Middle frontal gyrus (tissue), 1 donor: ENCODE measurements at regions not wholly inside any gene's neighbourhood (a gene's known extent, or its start where the extent isn't known, plus 50 kb on each side); places are given as distances from the start of the nearest gene placed in this dataset.
"Not testable (repeated sequence)": the region's sequence is repeated elsewhere in the genome, so short reads cannot be mapped to it uniquely, and the experiment has no call there.

Experiments
- DNase-seq: peaks from one replicate; pipeline ENCODE4 v3.0.0-alpha.2; 2015; ENCODE audit warnings: low spot score; ENCODE audit errors: extremely low spot score

GRCh38 chr6:21912151-21912832, 318.7 kb downstream of the SOX4 start:
- no peak for DNase-seq

DNA sequence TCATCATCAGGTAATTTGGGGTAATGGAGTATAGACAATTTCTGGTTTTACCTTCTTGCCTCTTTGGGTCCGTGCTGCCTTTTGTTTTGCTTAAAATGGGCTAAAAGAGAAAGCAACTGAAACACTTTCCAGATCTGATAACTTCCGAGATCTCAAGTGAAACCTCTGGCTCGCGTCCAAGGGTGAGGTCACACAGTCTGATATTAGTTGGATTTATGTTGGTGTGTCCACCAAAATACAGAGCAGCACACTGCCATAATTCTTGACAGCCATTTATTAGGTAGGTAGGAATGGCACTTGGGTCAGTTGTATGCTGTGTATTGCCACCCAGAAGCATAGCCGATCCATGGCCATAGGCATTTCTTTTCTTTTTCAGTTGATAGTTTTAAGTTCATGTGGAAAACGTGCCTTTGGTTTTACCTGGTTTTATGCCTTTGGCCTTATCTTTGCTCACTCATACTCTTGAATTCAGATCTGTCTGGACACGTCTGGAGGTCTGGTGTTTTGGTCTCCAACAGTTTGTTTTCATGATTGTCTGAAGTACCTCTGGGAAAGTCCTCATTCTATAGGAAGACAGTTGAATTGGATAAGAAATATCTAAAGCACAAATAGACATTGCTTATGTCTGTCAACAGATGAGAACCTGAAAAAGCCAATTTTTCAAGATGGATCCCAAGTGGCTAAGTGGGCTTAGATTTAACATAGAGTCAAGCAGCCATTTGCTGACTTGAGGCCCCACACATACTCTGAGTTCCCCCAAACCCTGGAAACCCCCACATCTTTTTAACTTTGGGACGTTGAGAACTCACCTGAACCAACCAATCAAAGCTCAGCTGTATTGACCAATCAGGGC, 320.8 kb downstream of the SOX4 start:
- DNase-seq, result no peak

DNA sequence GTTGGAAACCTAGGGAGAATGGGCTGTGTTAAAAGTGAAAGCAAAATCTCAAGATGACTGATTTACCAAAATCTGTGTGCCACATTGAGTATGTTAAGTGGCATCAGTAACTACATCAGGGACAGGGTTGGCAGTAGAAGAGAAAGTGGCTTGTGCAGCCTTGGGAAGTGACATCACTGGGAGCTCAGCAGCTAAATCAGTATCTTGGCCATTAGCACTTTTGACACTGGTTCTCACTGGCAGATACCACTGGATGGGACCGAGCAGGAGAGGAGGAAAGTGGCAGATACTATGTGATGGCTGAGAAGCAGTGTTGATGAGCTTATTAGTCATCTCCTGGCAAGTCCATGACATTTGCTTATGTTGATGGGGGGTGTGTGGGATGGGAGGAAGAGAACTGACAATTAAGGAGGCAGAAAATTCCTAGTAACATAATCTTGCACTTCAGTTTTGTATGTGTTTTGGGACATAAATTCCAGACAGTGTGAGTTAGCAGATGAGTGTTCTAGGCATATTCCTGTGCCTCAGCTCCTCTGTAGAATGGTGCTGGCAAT, 322.2 kb downstream of the SOX4 start:
- DNase-seq, result no peak

DNA sequence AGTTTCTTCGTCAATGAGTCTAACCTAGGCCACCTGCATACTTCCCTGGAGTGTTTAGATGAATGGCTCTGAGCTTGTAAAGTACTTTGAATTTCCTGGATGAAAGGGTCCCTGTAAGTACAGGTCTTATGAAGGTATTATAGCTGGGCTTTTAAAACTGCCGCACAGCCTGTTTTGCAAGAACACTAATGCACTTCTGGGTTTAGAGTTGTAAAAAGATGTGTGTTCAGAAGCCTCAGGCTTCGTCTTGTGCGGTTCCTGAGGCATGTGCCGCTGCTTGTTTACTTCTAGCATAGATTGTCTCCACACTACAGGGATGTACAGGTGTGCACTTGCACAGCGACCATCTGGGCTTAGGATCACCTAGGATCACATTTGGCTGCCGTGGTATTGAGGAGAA, 324.5 kb downstream of the SOX4 start:
- no peak for DNase-seq

- DNase-seq, result no peak
Measured at GRCh38 chr6:21918666-21919065, 325.1 kb downstream of the SOX4 start.

DNA sequence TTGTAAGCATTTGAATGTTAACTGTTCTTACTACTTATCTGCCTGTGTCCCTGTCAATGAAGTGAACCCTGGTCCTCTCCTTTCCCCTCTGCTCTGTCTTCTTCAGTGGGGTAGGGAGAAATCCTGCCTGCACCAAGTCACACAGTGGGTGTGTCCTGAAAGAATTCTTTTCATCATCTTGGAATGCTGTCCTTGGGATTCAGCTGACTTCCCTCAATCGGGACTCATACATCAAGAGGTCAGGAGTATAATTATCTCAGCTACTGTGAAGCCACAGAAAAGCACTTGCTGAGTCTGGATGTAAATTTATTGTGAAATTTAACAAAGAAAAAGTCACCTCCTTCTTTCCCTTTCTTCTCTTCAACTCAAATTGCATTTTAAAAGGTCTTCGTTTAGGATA, 328.5 kb downstream of the SOX4 start:
- no peak for DNase-seq

DNA sequence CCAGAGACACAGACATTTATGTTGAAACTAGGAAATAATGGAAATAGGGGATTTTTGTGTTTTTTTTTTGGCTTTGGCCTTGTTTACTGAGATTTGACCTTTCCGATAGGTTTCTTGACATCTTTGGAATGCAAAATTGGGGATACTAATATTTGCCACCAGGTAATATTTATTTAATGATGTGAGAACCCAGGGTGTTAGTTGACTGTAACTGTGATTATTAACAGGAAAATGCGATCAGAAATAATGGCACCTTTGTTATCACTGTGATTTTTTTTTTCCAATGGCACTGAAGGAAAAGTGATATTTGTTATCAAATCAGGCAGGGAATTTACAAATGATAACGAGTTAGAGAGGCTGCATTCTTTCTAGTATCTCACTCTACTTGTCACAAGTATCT, 330.5 kb downstream of the SOX4 start:
- no peak for DNase-seq

GRCh38 chr6:21928827-21929226, 335.3 kb downstream of the SOX4 start:
- no peak for DNase-seq

GRCh38 chr6:21931641-21932335, 338.2 kb downstream of the SOX4 start:
- no peak for DNase-seq

DNA sequence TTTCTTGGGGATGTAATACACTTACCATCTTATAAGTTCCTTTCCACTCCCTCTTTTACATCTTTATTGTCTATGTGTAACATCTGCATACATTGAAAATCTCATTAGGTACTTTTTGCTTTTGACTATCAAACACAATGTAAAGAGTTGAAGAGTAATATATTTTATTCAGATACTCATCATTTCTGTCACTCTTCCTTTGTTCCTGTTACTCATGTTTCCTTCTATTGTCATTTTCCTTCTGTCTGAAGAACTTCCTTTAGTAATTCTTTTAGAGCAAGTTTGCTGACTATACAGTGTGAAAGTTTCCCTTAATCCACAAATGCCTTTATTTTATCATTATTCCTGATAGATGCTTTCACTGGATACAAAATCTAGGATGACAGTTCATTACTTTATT, 339.8 kb downstream of the SOX4 start:
- no peak for DNase-seq

GRCh38 chr6:21935142-21935541, 341.6 kb downstream of the SOX4 start:
- DNase-seq, result no peak

- DNase-seq, result no peak
Measured at GRCh38 chr6:21935561-21936028, 342.0 kb downstream of the SOX4 start.

DNA sequence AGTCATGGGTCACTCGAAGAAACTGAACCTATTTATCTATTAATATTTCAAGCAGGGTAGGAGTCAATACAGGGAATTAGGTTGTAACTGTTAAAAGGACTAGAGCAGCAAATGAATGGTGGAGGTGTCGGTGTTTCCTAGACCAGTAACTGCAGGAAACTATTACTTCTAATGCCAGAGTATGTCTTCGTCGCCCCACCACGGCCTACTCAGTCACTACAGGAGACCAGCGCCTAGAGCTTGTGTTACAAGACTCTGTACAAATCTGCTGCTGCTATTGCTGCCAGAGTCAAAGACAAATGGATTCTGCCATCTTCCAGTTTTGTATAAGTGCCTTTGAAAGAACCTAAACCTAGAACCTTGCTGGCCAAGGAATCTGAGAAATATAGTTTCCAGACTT, 343.9 kb downstream of the SOX4 start:
- no peak for DNase-seq

DNA sequence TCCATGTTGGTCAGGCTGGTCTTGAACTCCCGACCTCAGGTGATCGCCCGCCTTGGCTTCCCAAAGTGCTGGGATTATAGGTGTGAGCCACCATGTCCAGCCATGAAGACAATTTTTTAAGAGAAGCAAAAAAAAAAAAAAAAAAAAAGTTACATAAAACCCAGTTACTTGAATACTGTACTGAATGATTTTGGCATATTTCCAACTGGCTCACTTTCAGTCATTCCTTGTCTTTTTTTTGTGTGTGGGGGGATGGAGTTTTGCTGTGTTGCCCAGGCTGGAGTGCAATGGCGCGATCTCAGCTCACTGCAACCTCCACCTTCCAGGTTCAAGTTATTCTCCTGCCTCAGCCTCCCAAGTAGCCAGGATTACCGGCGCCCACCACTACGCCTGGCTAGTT, 345.5 kb downstream of the SOX4 start:
- DNase-seq, result not testable (repeated sequence)

- no peak for DNase-seq
Measured at GRCh38 chr6:21941926-21942325, 348.4 kb downstream of the SOX4 start.

- DNase-seq, result no peak
Measured at GRCh38 chr6:21942897-21943296, 349.3 kb downstream of the SOX4 start.

- DNase-seq, result no peak
Measured at GRCh38 chr6:21946298-21946783, 350.5 kb downstream of the PRL start.

DNA sequence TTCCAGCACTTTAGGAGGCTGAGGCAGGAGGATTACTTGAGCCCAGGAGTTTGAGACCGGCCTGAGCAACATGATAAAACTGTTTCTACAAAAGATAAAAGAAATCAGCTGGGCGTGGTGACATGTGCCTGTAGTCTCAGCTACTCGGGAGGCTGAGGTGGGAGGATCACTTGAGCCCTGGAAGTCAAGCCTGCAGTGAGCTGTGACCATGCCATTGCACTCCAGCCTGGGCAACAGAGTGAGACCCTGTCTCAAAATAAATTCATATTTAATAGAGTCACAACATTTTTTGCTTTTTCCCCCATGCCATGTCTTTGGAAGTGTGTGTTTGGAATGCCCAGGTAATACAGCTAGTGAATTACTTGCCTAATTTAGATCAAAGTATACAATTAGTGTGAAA, 349.6 kb downstream of the PRL start:
- DNase-seq, result not testable (repeated sequence)

- no peak for DNase-seq
Measured at GRCh38 chr6:21947731-21948386, 349.0 kb downstream of the PRL start.

DNA sequence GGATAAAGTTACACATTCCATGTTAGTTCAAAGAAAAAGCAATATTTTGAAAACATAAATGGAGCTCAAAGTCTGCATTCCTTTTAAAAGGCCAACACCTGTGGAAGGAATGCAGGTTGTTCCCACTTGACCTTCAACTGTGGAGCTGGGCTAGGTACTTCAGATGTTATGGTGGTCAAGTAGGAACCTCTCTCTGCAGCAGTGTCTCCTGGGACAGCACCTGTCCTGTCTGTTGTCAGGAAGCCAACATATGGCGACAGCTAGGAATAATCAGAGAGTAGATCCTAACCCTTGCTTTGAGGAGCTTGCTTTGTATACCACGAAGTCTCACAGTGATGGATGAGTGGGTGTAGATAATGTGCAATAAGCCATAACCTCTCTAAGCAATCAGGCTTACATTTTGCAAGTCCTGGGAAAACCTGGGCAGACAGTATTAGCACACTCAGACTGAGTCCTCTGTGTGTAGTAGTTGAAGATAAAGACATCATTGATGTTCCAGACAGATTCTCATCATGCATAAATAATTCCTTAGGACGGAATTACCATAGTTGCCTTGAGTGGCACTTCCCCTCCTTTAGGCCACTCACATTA, 347.5 kb downstream of the PRL start:
- DNase-seq, result no peak

DNA sequence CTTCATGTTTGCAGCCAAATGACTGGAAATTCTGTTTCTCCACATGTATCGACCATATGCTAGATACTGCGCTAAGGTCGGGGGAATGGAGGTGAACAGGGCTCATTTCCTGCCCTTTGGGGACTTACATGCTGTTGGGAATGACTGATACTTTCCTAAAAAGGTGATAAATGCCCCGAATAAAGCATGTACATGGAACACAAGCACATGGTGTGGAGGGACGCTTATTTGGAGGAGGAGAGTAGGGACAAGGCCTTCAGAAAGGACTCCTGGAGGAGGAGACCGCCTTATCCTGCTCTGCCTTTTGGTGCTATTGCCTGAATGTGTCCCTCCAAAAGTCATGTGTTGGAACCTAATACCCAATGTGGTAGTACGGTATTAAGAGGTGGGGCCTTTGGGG, 344.5 kb downstream of the PRL start:
- no peak for DNase-seq
